Lower lobe of right lung (tissue), 2 donors: ENCODE measurements at regions not wholly inside any gene's neighbourhood (a gene's known extent, or its start where the extent isn't known, plus 50 kb on each side); places are given as distances from the start of the nearest gene placed in this dataset.

Experiments used
- ATAC-seq, 2 donors: fragments of 200-7000 bp; cut with Tn5 transposase; one replicate each; pipeline ENCODE4 v1.9.1; 2020 to 2022; ENCODE audit warnings: mild to moderate bottlenecking in 2 of 2, moderate library complexity in 2 of 2
- DNase-seq: peaks from one replicate; pipeline ENCODE4 v3.0.0-alpha.2; 2020
- H3K27ac ChIP-seq: fragments of 200-600 bp; one replicate; pipeline ENCODE4 v1.8.0; 2022
- H3K27me3 ChIP-seq: fragments of 200-600 bp; one replicate; pipeline ENCODE4 v1.8.0; 2022; ENCODE audit warnings: low read depth
- H3K36me3 ChIP-seq: fragments of 200-600 bp; one replicate; pipeline ENCODE4 v1.8.0; 2022; ENCODE audit warnings: mild to moderate bottlenecking
- H3K4me1 ChIP-seq: fragments of 200-600 bp; one replicate; pipeline ENCODE4 v1.8.0; 2022
- H3K4me3 ChIP-seq: fragments of 200-600 bp; one replicate; pipeline ENCODE4 v1.8.0; 2022; ENCODE audit warnings: mild to moderate bottlenecking
- H3K9me3 ChIP-seq: fragments of 200-600 bp; one replicate; pipeline ENCODE4 v1.8.0; 2022
- intact Hi-C: fragments of 100-400 bp; cut with DNase I; formaldehyde crosslinking; loops from one replicate; pipeline ENCODE4 v1.11.0; 2022
- TF ChIP-seq, protein P1 (sequence below): fragments of 200-600 bp; IDR thresholded peaks from one replicate; pipeline ENCODE4 v1.8.0; 2022; ENCODE audit warnings: antibody characterized with exemption, mild to moderate bottlenecking
- donor health status: DM: no; HTN: yes; CAD: no; lungs with severe emphysema.

DNA sequence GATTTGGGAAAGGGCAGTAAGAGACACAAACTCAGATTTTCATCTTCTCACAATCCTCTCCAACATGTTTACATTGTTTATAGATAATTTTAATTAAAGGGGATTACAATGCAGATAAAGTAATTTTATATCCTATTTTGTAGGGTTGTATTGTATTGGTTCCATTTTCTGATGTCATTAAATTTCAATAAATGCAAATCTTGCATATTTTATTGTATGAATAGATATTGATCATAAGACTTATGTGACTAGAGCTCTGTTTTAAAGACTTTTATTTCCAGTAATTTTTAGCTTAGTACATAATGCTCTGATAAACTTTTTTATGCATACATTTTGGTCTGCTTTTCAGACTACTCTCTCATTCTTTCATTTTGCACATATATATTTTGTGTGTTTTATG is 819.6 kb downstream of the TSN start:
- Histone ChIP-seq H3K36me3 (no peaks in the 10 kb centered on the region), H3K27me3 (no peaks in the 10 kb centered on the region), H3K4me3 (no peak overlapping the region), H3K9me3 (no peaks in the 10 kb centered on the region), H3K27ac (no peak overlapping the region), H3K4me1 (no peaks in the 10 kb centered on the region)
- DNase-seq (no peak), ATAC-seq (no peak)
- TF ChIP-seq, protein P1, sequence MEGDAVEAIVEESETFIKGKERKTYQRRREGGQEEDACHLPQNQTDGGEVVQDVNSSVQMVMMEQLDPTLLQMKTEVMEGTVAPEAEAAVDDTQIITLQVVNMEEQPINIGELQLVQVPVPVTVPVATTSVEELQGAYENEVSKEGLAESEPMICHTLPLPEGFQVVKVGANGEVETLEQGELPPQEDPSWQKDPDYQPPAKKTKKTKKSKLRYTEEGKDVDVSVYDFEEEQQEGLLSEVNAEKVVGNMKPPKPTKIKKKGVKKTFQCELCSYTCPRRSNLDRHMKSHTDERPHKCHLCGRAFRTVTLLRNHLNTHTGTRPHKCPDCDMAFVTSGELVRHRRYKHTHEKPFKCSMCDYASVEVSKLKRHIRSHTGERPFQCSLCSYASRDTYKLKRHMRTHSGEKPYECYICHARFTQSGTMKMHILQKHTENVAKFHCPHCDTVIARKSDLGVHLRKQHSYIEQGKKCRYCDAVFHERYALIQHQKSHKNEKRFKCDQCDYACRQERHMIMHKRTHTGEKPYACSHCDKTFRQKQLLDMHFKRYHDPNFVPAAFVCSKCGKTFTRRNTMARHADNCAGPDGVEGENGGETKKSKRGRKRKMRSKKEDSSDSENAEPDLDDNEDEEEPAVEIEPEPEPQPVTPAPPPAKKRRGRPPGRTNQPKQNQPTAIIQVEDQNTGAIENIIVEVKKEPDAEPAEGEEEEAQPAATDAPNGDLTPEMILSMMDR: no peak
- intact Hi-C loops: no loop called here

DNA sequence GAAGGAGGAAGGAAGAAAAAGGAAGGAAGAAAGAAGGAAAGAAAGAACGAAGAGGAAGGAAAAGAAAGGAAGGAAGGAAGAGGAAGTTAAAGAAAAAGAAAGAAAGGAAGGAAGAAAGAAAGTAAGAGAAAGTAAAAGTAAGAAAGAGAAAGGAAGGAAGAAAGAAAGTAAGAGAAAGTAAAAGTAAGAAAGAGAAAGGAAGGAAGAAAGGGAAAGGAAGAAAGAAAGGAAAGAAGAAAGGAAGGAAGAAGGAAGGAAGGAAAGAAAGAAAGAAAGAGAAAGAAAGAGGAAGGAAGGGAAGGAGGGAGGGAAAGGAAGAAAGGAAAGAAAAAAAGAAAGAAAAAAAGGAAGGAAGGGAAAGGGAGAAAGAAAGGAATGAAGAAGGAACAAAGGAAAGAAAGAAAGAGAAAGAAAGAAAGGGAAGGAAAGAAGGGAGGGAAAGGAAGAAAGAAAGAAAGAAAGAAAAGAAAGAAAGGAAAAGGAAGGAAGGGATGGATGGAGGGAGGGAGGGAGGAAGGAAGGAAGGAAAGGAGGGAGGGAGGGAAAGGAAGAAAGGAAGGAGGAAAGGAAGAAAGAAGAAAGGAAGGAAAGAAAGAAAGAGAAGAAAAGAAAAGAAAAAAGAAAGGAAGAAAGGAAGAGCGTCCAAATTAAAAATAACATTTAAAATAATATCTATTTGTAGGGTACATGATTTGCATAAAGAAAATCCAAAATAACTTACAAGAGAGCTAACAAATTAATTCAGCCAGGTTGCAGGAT is 827.9 kb downstream of the TSN start:
- Histone ChIP-seq H3K4me3 (no peak overlapping the region), H3K4me1 (no peaks in the 10 kb centered on the region), H3K27ac (no peak overlapping the region), H3K36me3 (no peaks in the 10 kb centered on the region), H3K27me3 (no peaks in the 10 kb centered on the region), H3K9me3 (peaks cover 4% of the 10 kb centered on the region)
- no peak for DNase-seq
- intact Hi-C loops: no loop called here
- TF ChIP-seq, protein P1: no peak
- ATAC-seq: no peak

DNA sequence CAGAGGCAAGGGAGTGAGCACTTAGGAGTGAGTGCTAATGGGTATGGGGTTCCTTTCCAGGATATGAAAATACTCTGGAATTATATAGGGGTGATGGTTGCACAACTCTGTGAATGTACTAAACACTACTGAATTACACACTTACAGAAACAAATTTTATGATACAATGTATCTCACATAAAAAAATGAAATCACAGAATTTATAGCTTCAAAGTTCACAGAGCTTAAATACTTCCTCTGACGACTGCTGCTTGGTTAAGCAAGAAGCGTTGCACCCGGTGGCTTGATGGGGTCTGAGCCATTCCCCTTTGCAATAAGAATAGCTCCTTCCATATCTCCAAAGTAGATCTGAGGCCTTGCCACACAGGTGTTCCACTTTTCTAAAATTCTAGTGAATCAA is 835.1 kb downstream of the TSN start:
- no peaks in the 10 kb centered on the region for H3K27me3 ChIP-seq
- TF ChIP-seq, protein P1: no peak
- H3K36me3 ChIP-seq: no peaks in the 10 kb centered on the region
- no peak overlapping the region for H3K27ac ChIP-seq
- no peak overlapping the region for H3K4me3 ChIP-seq
- no peaks in the 10 kb centered on the region for H3K4me1 ChIP-seq
- H3K9me3 ChIP-seq: no peaks in the 10 kb centered on the region
- DNase-seq: no peak
- ATAC-seq: no peak
- intact Hi-C loops: no loop called here

DNA sequence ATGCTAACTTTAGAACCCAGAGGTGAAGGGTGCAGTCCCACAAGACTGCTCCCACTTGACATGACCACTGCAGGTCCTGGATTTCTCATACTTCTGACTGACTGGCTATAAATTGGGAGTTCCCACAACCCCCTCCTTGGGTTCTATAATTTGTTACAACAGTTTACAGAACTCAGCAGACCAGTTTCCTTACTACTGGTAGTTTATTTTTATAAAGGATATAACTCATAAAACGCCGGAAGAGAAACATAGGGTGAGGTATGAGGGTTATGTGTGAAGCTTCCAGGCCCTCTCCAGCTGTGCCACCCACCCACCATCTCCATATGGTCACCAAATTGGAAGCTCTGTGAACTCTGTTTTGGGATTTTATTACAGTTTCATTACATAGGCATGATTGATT is 839.6 kb downstream of the TSN start:
- Histone ChIP-seq H3K27me3 (no peaks in the 10 kb centered on the region), H3K4me1 (no peaks in the 10 kb centered on the region), H3K36me3 (no peaks in the 10 kb centered on the region), H3K27ac (no peak overlapping the region), H3K4me3 (no peak overlapping the region), H3K9me3 (no peaks in the 10 kb centered on the region)
- intact Hi-C loops: no loop called here
- ATAC-seq (no peak), DNase-seq (no peak)
- TF ChIP-seq, protein P1: no peak

DNA sequence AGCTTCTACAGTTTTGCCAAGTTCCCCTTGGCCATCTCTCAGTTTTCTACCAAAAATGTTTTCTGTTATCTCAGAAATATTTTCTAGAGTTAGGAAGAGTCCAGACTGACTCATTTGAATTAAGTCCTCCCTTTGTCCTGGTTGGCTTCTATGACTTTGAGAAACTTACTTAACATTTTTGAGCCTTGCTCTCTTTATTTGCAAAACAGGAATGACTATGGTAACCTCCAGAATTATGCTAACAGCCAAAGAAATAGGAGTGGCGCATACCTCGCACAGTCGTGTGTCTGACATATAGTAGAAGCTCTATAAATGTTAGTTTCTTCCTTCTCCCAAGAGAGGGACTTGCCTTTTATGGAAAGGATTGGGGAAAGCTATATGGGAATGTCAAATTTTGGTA is 841.1 kb downstream of the TSN start:
- H3K4me1 ChIP-seq: no peaks in the 10 kb centered on the region
- no peak overlapping the region for H3K27ac ChIP-seq
- H3K27me3 ChIP-seq: no peaks in the 10 kb centered on the region
- no peak overlapping the region for H3K4me3 ChIP-seq
- intact Hi-C loops: no loop called here
- no peak for DNase-seq
- no peaks in the 10 kb centered on the region for H3K36me3 ChIP-seq
- TF ChIP-seq, protein P1: no peak
- no peak for ATAC-seq
- H3K9me3 ChIP-seq: no peaks in the 10 kb centered on the region
